ENCODE measurements at regions not wholly inside any gene's neighbourhood (a gene's known extent, or its start where the extent isn't known, plus 50 kb on each side); places are given as distances from the start of the nearest gene placed in this dataset.

DNA sequence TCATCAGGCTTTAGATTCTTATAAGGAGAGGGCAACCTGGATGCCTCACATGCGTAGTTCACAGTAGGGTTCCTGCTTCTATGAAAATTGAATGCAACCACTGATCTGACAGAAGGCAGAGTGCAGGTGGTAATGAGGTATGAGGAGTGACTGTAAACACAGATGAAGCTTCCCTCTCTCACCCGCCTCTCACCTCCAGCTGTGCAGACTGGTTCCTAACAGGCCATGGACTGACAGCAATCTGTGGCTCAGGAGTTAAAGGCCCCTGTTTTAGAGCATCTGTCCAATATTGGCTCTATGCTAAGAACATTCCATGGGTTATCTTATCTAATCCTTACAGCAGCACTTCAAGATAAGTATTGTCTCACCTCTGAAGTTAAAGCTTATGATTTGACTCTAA is 213.5 kb upstream of the NRP1 start:
- H3K4me1 ChIP-seq (ENCODE audit: control insufficient read depth, insufficient read depth, low read length), result no peaks in the 10 kb centered on the region
- no peak overlapping the region for H3K27ac ChIP-seq (ENCODE audit: low read depth, low read length)
- WGBS (ENCODE audit: insufficient coverage), result 86% methylated on average over 1 of the region's 2 CpGs
- no peak for DNase-seq (ENCODE audit: low read depth in 4 of 6, low spot score in 6 of 6)
- H3K9me3 ChIP-seq (ENCODE audit: control insufficient read depth, insufficient read depth, low read length), result no peaks in the 10 kb centered on the region
- no peak overlapping the region for H3K4me3 ChIP-seq (ENCODE audit: low read depth, low read length)
- no peaks in the 10 kb centered on the region for H3K27me3 ChIP-seq (ENCODE audit: control insufficient read depth, insufficient read depth, low read length)
- no peaks in the 10 kb centered on the region for H3K36me3 ChIP-seq (ENCODE audit: control insufficient read depth, insufficient read depth, low read length)

DNA sequence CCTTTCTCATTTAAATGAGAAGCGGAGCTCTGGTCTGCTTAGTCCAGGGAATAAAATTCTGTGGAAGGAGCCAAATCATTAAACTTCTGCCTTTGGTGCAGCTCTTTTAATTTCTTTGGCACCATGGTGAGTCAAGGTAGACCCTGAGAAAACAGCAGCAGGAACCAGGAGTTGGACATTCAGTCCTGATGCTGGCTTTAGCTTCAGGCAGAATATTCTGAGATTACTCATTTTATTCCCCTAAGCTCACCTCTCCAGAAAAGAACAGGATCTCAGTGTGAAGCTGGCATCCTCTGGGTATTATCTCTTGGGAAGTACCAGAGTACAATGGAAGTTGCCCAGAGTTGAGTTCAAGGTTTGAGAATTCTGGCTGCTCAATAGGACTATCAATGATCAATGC is 211.6 kb upstream of the NRP1 start:
- H3K27ac ChIP-seq (ENCODE audit: low read depth, low read length), result no peak overlapping the region
- no peaks in the 10 kb centered on the region for H3K36me3 ChIP-seq (ENCODE audit: control insufficient read depth, insufficient read depth, low read length)
- no peak overlapping the region for H3K4me3 ChIP-seq (ENCODE audit: low read depth, low read length)
- H3K4me1 ChIP-seq (ENCODE audit: control insufficient read depth, insufficient read depth, low read length), result no peaks in the 10 kb centered on the region
- no peaks in the 10 kb centered on the region for H3K27me3 ChIP-seq (ENCODE audit: control insufficient read depth, insufficient read depth, low read length)
- H3K9me3 ChIP-seq (ENCODE audit: control insufficient read depth, insufficient read depth, low read length), result no peaks in the 10 kb centered on the region
- DNase-seq (ENCODE audit: low read depth in 4 of 6, low spot score in 6 of 6), result no peak
- WGBS (ENCODE audit: insufficient coverage), result 100% methylated on average over 1 of the region's 1 CpG

DNA sequence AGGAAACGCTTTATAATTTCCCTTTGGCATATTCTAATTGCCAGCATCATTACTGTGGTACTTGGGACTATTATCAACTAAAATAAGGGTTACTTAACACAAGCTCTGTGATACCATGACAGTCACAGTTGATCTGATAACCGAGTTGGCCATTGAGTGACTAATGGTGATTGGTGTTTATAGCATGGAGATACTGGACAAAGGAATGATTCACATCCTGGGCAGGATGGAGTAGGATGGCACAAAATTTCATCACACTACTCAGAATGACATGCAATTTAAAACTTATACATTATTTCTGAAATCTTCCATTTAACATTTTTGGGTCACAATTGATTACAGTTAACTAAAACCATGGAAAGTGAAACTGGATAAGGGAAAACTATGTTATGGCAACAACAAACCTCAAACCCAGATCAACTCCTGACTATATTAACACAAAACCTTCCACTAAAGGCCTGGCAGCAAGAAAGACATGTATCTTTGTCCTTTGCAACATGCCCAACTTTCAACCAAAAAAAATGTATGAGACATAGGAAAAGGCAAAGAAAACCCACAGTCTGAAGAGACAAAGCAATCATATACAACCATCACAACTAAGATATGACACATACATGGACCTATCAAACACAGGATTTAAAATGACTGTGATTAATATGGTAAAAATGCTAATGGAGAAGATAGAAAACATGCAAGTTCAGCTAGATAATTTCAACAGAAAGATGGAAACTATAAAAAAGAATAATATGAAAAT is 208.5 kb upstream of the NRP1 start:
- no CpG with 5 or more reads among the region's 2 CpGs for WGBS (ENCODE audit: insufficient coverage)

DNA sequence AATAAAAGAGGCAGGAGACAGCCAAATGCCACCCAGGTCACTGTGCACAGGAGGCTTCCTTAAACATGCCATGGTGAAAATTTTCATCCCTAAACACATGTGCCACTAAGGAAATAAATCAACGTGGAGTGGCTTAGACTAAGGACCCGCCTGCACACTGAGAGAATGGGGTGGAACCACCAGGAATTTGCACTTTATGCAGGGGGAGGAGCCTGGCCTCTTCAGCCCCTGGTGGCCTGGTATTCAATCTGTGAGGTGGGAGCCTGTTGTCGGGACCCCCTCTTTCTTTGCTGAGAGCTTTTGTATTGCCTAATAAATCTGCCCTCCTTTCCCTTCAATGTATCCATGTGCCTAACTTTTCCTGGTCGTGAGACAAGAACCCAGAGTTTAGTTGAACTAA is 204.6 kb upstream of the NRP1 start:
- Histone ChIP-seq H3K27me3 (ENCODE audit: control insufficient read depth, insufficient read depth, low read length) (no peaks in the 10 kb centered on the region), H3K4me3 (ENCODE audit: low read depth, low read length) (no peak overlapping the region), H3K4me1 (ENCODE audit: control insufficient read depth, insufficient read depth, low read length) (no peaks in the 10 kb centered on the region), H3K27ac (ENCODE audit: low read depth, low read length) (no peak overlapping the region), H3K36me3 (ENCODE audit: control insufficient read depth, insufficient read depth, low read length) (no peaks in the 10 kb centered on the region), H3K9me3 (ENCODE audit: control insufficient read depth, insufficient read depth, low read length) (no peaks in the 10 kb centered on the region)
- 58% methylated on average over 2 of the region's 4 CpGs for WGBS (ENCODE audit: insufficient coverage)
- DNase-seq (ENCODE audit: low read depth in 4 of 6, low spot score in 6 of 6), result no peak

More for the DNA sequence above, 208.5 kb upstream of the NRP1 start:
- no peaks in the 10 kb centered on the region for H3K9me3 ChIP-seq (ENCODE audit: control insufficient read depth, insufficient read depth, low read length)
- H3K27ac ChIP-seq (ENCODE audit: low read depth, low read length), result no peak overlapping the region
- H3K36me3 ChIP-seq (ENCODE audit: control insufficient read depth, insufficient read depth, low read length), result no peaks in the 10 kb centered on the region
- no peaks in the 10 kb centered on the region for H3K27me3 ChIP-seq (ENCODE audit: control insufficient read depth, insufficient read depth, low read length)
- H3K4me3 ChIP-seq (ENCODE audit: low read depth, low read length), result no peak overlapping the region
- H3K4me1 ChIP-seq (ENCODE audit: control insufficient read depth, insufficient read depth, low read length), result no peaks in the 10 kb centered on the region
- DNase-seq (ENCODE audit: low read depth in 4 of 6, low spot score in 6 of 6), result no peak

DNA sequence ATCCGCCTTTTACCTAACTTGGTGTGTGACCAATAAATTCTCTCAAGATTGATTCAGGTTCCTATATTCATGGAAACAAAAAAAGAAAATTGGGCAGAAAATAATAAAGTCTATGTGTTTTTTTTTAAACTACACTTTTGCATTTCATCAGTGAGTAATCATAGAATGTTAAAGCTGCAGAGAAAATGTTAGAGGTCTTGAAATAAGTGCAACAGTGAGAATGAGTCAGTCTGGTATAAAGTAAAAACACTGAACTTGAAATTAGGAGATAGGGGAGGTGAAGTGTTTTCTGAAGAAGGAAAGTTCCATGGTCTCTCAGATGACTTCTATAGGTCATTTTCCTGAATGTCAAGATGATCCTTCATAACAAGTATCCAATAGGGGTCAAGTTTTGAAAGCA is 202.6 kb upstream of the NRP1 start:
- no peak for DNase-seq (ENCODE audit: low read depth in 4 of 6, low spot score in 6 of 6)
- WGBS (ENCODE audit: insufficient coverage), result no CpG with 5 or more reads among the region's 1 CpG
- Histone ChIP-seq H3K4me1 (ENCODE audit: control insufficient read depth, insufficient read depth, low read length) (no peaks in the 10 kb centered on the region), H3K36me3 (ENCODE audit: control insufficient read depth, insufficient read depth, low read length) (no peaks in the 10 kb centered on the region), H3K4me3 (ENCODE audit: low read depth, low read length) (no peak overlapping the region), H3K27ac (ENCODE audit: low read depth, low read length) (no peak overlapping the region), H3K27me3 (ENCODE audit: control insufficient read depth, insufficient read depth, low read length) (no peaks in the 10 kb centered on the region), H3K9me3 (ENCODE audit: control insufficient read depth, insufficient read depth, low read length) (no peaks in the 10 kb centered on the region)

DNA sequence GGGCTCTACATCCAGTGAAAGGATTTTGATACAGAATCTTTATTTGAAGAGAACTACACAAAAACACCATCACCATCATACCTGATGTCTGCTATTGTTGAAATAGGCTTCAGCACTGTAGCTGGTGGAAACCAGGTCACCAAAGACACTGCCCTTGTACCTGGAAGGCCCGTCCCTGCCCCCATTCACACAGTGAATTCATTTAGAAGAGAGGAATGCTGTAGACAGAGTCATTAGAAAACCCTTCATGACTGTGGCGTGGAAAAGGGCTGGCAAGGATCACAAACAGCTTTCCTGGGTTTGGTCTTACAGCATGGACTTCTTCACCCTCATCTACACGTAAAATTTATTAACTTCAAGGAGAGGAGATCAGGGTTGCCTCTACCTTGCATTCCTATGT is 202.0 kb upstream of the NRP1 start:
- Histone ChIP-seq H3K9me3 (ENCODE audit: control insufficient read depth, insufficient read depth, low read length) (no peaks in the 10 kb centered on the region), H3K27me3 (ENCODE audit: control insufficient read depth, insufficient read depth, low read length) (no peaks in the 10 kb centered on the region), H3K4me1 (ENCODE audit: control insufficient read depth, insufficient read depth, low read length) (no peaks in the 10 kb centered on the region), H3K4me3 (ENCODE audit: low read depth, low read length) (no peak overlapping the region), H3K36me3 (ENCODE audit: control insufficient read depth, insufficient read depth, low read length) (no peaks in the 10 kb centered on the region), H3K27ac (ENCODE audit: low read depth, low read length) (no peak overlapping the region)
- DNase-seq (ENCODE audit: low read depth in 4 of 6, low spot score in 6 of 6), result no peak
- WGBS (ENCODE audit: insufficient coverage), result no CpG with 5 or more reads among the region's 3 CpGs

DNA sequence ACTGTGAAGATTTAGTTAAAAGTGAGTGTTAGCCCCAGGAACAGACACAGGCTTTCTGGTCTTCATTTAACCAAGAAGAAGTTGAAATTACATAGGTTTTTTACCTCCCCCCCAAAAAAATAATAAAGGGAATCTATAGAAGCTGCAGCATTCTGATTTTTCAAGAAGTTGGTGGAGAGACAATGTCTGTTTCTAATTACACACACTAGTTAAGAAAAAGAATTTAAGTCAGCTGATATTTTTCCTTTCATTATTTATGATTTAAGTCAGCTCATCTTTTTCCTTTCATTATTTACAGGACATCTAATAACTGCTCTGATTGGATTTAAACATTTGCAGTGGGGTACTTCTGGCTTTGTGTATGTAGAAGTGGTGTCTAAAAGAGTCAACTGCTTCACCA is 201.4 kb upstream of the NRP1 start:
- Histone ChIP-seq H3K36me3 (ENCODE audit: control insufficient read depth, insufficient read depth, low read length) (no peaks in the 10 kb centered on the region), H3K9me3 (ENCODE audit: control insufficient read depth, insufficient read depth, low read length) (no peaks in the 10 kb centered on the region), H3K27me3 (ENCODE audit: control insufficient read depth, insufficient read depth, low read length) (no peaks in the 10 kb centered on the region), H3K27ac (ENCODE audit: low read depth, low read length) (no peak overlapping the region), H3K4me1 (ENCODE audit: control insufficient read depth, insufficient read depth, low read length) (no peaks in the 10 kb centered on the region), H3K4me3 (ENCODE audit: low read depth, low read length) (no peak overlapping the region)
- no peak for DNase-seq (ENCODE audit: low read depth in 4 of 6, low spot score in 6 of 6)

DNA sequence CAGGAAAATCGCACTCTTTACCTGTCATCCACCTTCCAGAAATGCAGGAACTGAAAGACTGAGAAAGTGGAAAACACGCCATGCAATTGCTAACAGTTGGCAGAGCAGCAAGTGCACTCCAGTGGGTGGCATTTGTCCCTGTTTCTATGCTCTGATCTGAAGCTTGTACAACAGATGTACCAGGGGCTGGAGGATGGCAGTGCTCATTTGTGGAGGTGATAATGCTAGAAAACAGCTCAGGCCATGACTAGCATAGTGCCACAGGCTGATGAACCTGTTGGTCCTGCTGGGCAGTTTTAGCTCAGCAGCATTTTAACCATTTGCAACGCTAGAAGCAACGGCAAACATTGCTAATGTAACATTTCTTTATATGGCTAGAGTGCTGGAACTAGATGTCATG is 199.9 kb upstream of the NRP1 start:
- Histone ChIP-seq H3K27ac (ENCODE audit: low read depth, low read length) (no peak overlapping the region), H3K4me3 (ENCODE audit: low read depth, low read length) (no peak overlapping the region), H3K27me3 (ENCODE audit: control insufficient read depth, insufficient read depth, low read length) (no peaks in the 10 kb centered on the region), H3K4me1 (ENCODE audit: control insufficient read depth, insufficient read depth, low read length) (no peaks in the 10 kb centered on the region), H3K9me3 (ENCODE audit: control insufficient read depth, insufficient read depth, low read length) (no peaks in the 10 kb centered on the region), H3K36me3 (ENCODE audit: control insufficient read depth, insufficient read depth, low read length) (no peaks in the 10 kb centered on the region)
- 83% methylated on average over 3 of the region's 4 CpGs for WGBS (ENCODE audit: insufficient coverage)
- DNase-seq (ENCODE audit: low read depth in 4 of 6, low spot score in 6 of 6), result peak in 1 of 6 donors; percentile 67

DNA sequence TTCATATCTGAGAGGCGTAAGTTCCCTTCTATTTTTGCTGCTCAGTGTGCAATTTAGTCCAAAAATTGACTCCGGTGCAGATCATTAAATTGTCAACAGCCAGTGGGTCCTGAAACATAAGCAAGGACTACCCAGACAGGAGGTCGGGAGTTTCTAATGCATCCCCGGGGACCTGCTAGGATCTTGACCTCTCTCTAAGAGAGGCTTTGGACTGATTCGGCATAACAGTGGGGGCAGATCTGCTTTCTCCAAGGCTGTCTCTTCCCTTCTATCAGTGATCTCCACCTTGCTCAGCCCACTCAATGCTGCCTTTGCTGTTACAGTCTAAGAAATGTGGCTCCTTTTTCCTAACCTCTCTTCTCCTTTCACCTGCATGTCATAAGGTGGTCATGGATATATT is 199.1 kb upstream of the NRP1 start:
- no peaks in the 10 kb centered on the region for H3K27me3 ChIP-seq (ENCODE audit: control insufficient read depth, insufficient read depth, low read length)
- H3K4me1 ChIP-seq (ENCODE audit: control insufficient read depth, insufficient read depth, low read length), result no peaks in the 10 kb centered on the region
- H3K4me3 ChIP-seq (ENCODE audit: low read depth, low read length), result no peak overlapping the region
- no peak for DNase-seq (ENCODE audit: low read depth in 4 of 6, low spot score in 6 of 6)
- H3K36me3 ChIP-seq (ENCODE audit: control insufficient read depth, insufficient read depth, low read length), result no peaks in the 10 kb centered on the region
- no peaks in the 10 kb centered on the region for H3K9me3 ChIP-seq (ENCODE audit: control insufficient read depth, insufficient read depth, low read length)
- WGBS (ENCODE audit: insufficient coverage), result 57% methylated on average over 2 of the region's 5 CpGs
- no peak overlapping the region for H3K27ac ChIP-seq (ENCODE audit: low read depth, low read length)

DNA sequence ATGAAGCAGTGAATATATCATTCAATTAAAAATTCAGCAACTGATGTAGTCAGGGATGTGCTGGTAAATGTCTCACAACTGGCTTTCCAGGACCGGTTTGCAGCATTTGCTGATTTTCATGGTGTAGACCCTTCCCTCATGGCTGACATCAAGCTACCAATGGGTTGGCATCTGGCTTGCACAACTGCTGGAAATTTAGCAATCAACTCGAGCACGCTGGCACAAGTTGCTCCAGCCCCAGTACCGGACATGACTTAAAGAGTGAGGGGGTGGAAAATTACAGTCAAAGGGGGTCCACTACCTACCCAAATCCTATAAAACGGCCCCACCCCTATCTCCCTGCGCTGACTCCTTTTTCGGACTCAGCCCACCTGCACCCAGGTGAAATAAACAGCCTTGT is 198.4 kb upstream of the NRP1 start:
- Histone ChIP-seq H3K4me3 (ENCODE audit: low read depth, low read length) (no peak overlapping the region), H3K9me3 (ENCODE audit: control insufficient read depth, insufficient read depth, low read length) (no peaks in the 10 kb centered on the region), H3K27ac (ENCODE audit: low read depth, low read length) (no peak overlapping the region), H3K27me3 (ENCODE audit: control insufficient read depth, insufficient read depth, low read length) (no peaks in the 10 kb centered on the region), H3K4me1 (ENCODE audit: control insufficient read depth, insufficient read depth, low read length) (no peaks in the 10 kb centered on the region), H3K36me3 (ENCODE audit: control insufficient read depth, insufficient read depth, low read length) (no peaks in the 10 kb centered on the region)
- WGBS (ENCODE audit: insufficient coverage), result 92% methylated on average over 1 of the region's 7 CpGs
- no peak for DNase-seq (ENCODE audit: low read depth in 4 of 6, low spot score in 6 of 6)
